HUES6 (cell line): ENCODE measurements at regions not wholly inside any gene's neighbourhood (a gene's known extent, or its start where the extent isn't known, plus 50 kb on each side); places are given as distances from the start of the nearest gene placed in this dataset.

Experiments
- H3K27ac ChIP-seq: 2 replicates; pipeline ENCODE4 v1.7.0; 2013; ENCODE audit warnings: low read depth, mild to moderate bottlenecking, low read length, inconsistent platforms
- H3K27me3 ChIP-seq: 2 replicates; pipeline ENCODE4 v1.6.1; 2013; ENCODE audit warnings: low read length; ENCODE audit not compliant: control insufficient read depth, insufficient read depth
- H3K36me3 ChIP-seq: 2 replicates; pipeline ENCODE4 v1.6.1; 2013; ENCODE audit warnings: low read length; ENCODE audit not compliant: control insufficient read depth, insufficient read depth
- H3K4me1 ChIP-seq: 2 replicates; pipeline ENCODE4 v1.6.1; 2013; ENCODE audit warnings: low read length; ENCODE audit not compliant: control insufficient read depth, insufficient read depth
- H3K4me3 ChIP-seq: 2 replicates; pipeline ENCODE4 v1.5.1; 2013; ENCODE audit warnings: low read depth, low read length
- H3K9ac ChIP-seq: one replicate; pipeline ENCODE4 v1.6.1; 2013; ENCODE audit warnings: mild to moderate bottlenecking, low read length
- H3K9me3 ChIP-seq: 2 replicates; pipeline ENCODE4 v1.6.1; 2013; ENCODE audit warnings: low read depth, low read length; ENCODE audit not compliant: control insufficient read depth, insufficient read depth

DNA sequence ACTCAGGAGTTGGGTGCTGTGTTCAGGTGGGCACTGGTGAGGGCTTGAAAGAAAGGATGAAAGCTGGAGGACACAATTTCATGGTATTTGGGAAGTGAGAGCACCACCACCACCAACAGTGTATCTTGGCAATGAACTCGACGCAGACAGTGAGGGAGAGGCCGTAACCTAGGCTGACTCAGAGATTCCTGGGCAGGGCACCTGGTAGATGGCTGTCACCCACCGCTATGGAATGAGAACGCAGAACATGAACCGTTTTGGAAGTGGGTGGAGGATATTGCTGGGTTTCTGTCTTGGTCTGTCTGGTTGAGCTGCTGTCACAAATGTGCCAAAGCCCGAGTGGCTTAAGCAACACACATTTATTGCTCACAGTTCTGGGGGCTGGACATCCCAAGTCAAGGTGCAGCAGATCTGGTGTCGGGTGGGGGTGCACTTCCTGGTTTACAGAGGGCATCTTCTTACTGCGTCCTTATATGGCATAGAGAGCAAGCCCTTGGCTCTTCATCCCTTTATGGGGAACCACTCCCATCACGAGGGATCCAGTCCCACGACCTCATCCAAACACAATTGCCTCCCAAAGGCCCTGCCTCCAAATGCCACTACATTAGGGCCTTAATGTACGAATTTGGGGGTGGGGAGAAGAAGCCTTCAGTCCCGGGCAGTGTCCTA, 246.3 kb downstream of the SIPA1L2 start:
- no peak overlapping the region for H3K4me3 ChIP-seq
- H3K9ac ChIP-seq, result no peak overlapping the region
- H3K27ac ChIP-seq, result no peak overlapping the region
- peaks cover 11% of the 10 kb centered on the region for H3K4me1 ChIP-seq
- H3K27me3 ChIP-seq, result no peaks in the 10 kb centered on the region
- no peaks in the 10 kb centered on the region for H3K36me3 ChIP-seq
- H3K9me3 ChIP-seq, result no peaks in the 10 kb centered on the region

DNA sequence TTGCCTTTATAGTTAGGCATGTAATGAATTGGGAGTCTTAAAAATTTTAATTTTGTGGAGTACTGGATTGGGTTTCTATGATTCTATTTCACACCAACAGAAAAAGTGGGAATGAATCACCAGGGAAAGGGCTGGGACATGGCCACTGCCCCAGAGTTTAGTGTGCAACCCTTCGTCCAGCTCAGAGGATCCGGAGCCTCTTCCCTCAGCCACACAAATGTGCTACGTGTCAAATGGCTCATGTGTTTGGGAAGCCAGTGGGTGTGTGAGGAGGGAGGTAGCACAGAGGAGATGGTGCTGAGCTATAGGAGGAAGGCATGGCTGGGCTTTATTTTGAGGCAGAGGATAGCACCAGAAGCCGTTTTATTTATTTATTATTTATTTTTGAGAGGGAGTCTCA, 247.3 kb downstream of the SIPA1L2 start:
- Histone ChIP-seq H3K27me3 (no peaks in the 10 kb centered on the region), H3K36me3 (no peaks in the 10 kb centered on the region), H3K27ac (no peak overlapping the region), H3K9ac (no peak overlapping the region), H3K9me3 (no peaks in the 10 kb centered on the region), H3K4me3 (no peak overlapping the region), H3K4me1 (peaks cover 15% of the 10 kb centered on the region)

DNA sequence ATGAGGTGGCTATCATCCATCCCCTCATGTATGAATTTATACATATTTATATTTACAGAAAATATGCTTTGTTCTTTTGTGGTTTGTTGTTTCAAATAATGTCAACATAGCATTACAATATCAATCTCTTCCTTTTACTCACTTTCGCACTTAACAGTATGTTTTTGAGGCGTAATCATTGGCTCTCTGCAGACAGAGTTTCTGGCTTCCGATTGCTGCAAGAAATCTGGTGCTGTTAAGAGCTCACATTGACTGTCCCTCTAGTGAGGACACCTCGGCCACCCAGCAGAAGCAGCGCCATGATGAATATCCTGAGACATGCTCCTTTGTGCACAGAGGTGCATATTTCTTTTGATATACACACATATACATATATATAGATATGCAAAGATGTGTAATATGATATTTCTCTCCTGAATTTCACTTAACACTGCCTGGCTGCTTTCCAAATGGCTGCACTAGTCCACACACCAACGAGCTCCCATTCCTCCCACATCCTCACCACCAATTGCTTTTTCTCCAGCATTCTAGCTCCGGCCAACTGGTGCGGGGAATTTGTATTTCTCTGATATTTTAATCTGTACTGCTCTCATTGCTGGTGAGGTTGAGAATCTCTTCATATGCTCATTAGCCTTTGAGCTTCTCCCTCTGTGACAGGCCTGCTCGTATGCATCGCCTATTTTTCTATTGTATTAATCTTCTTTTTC, 248.4 kb downstream of the SIPA1L2 start:
- no peak overlapping the region for H3K9ac ChIP-seq
- no peaks in the 10 kb centered on the region for H3K9me3 ChIP-seq
- no peak overlapping the region for H3K27ac ChIP-seq
- no peak overlapping the region for H3K4me3 ChIP-seq
- no peaks in the 10 kb centered on the region for H3K27me3 ChIP-seq
- peaks cover 18% of the 10 kb centered on the region for H3K4me1 ChIP-seq
- H3K36me3 ChIP-seq, result no peaks in the 10 kb centered on the region

DNA sequence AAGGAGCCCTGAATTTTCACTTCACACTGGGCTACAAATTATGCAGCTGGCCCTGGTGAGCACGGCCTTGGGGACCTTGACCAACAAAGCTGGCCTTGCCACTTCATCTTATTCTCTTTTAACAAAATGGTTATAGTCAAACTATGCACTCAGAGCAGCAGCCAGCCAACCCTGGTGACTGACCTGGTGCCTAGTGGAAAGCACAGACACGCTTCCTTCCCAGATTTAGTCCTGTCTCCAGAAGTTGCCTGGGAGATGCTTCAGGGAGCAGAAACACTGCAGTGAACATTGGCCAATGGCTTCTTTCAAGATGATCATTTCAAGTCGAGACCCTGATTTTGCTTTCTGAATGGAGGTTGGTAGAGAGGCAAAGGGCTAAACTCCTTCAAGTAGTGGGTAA, 249.3 kb downstream of the SIPA1L2 start:
- no peaks in the 10 kb centered on the region for H3K9me3 ChIP-seq
- H3K4me1 ChIP-seq, result peaks cover 18% of the 10 kb centered on the region
- H3K9ac ChIP-seq, result no peak overlapping the region
- H3K27ac ChIP-seq, result no peak overlapping the region
- H3K27me3 ChIP-seq, result no peaks in the 10 kb centered on the region
- H3K36me3 ChIP-seq, result no peaks in the 10 kb centered on the region
- no peak overlapping the region for H3K4me3 ChIP-seq

DNA sequence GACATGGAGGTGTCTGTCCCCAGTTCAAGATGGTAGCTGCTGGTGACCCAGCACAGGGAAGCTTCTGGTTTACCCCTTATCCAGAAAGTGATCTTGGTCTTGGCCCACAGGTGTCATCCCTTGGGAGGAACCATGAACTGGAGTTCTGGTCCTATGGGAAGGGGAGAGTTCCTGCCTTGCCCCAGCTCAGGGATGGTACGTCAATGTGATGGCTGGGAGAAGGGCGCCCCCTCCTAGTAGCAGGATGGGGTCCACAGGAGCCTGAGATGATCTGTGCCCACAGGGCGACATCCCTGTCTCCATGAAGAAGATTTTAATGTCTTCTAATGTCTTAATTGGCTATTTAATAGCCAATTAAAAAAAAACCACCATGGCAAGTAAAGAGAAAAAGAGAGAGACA, 249.8 kb downstream of the SIPA1L2 start:
- no peaks in the 10 kb centered on the region for H3K27me3 ChIP-seq
- H3K4me1 ChIP-seq, result peaks cover 18% of the 10 kb centered on the region
- no peak overlapping the region for H3K9ac ChIP-seq
- no peaks in the 10 kb centered on the region for H3K36me3 ChIP-seq
- no peak overlapping the region for H3K4me3 ChIP-seq
- H3K27ac ChIP-seq, result no peak overlapping the region
- no peaks in the 10 kb centered on the region for H3K9me3 ChIP-seq

DNA sequence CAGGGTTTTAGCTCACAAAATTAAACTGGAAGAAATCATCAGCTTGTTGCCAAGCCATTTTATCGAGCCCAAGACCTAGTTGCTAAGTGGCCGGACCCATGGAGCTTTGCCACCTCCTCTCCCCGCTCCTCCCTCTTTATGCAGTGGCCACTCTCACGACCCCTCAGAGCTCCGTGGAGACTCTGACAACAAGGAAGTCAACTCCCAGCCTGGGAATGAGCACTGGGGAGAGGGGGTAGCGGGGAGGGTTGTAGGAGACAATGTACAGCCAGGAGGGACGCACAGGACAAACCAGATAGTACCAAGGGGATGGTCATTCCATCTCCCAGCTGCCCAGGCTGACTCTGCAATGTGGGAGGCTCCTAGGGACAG, 250.9 kb downstream of the SIPA1L2 start:
- Histone ChIP-seq H3K4me1 (peaks cover 15% of the 10 kb centered on the region), H3K9ac (no peak overlapping the region), H3K27me3 (no peaks in the 10 kb centered on the region), H3K9me3 (no peaks in the 10 kb centered on the region), H3K4me3 (no peak overlapping the region), H3K36me3 (no peaks in the 10 kb centered on the region), H3K27ac (no peak overlapping the region)

DNA sequence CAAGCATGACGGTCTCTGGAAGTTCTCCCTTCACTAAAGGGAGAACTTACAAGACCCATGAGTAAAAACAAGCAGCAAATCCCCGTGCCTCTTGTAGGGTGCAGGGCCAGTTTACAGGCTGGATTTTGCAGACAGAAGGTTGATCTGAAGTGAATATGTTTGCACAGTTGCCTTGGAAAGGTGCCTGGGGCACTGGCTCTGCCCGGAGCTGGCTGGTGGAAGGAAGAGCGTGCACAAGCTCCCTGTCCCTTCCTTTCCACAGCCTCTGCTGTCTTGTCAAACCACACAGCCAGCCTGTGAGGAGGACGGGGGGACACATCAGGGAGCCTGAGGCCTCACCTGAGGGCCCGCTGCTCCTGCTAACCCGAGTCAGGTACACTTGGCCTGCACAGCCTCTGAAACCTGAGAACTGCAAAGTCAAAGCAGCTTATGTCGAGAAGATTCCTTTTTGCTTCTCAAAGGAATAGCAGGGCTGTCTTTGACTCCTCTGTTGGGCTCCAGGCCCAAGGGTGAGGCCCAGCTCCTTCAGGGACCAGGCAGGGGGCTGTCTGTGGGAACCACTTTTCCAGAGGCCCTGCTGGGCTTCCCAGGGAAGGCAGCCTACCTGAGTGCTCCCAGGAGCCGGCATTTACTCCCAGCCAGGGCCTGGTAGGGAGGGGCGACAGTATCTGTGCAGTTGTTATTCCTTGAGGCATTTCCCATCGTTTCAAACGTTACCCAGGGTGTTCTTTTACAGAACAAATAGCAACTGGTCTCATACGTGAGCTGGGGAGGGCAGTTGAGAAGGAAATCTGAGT, 251.5 kb downstream of the SIPA1L2 start:
- H3K4me1 ChIP-seq, result peaks cover 12% of the 10 kb centered on the region
- no peaks in the 10 kb centered on the region for H3K36me3 ChIP-seq
- H3K27me3 ChIP-seq, result no peaks in the 10 kb centered on the region
- H3K9me3 ChIP-seq, result no peaks in the 10 kb centered on the region
- no peak overlapping the region for H3K27ac ChIP-seq
- no peak overlapping the region for H3K9ac ChIP-seq
- H3K4me3 ChIP-seq, result no peak overlapping the region

DNA sequence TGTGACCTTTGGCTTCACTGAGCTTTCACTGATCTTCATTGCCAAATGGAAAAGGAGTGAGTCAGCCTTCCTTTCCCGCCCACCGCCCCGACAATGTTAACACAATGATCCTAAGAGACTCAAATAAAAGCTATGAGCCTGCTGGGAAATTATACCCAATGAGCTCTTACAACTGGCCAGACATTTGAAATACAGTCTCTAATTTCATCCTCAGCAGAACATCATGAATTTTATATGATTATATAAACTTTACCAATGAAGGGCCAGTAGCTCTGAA, 252.5 kb downstream of the SIPA1L2 start:
- no peak overlapping the region for H3K9ac ChIP-seq
- peaks cover 12% of the 10 kb centered on the region for H3K4me1 ChIP-seq
- no peaks in the 10 kb centered on the region for H3K36me3 ChIP-seq
- no peak overlapping the region for H3K4me3 ChIP-seq
- H3K9me3 ChIP-seq, result no peaks in the 10 kb centered on the region
- no peak overlapping the region for H3K27ac ChIP-seq
- no peaks in the 10 kb centered on the region for H3K27me3 ChIP-seq

DNA sequence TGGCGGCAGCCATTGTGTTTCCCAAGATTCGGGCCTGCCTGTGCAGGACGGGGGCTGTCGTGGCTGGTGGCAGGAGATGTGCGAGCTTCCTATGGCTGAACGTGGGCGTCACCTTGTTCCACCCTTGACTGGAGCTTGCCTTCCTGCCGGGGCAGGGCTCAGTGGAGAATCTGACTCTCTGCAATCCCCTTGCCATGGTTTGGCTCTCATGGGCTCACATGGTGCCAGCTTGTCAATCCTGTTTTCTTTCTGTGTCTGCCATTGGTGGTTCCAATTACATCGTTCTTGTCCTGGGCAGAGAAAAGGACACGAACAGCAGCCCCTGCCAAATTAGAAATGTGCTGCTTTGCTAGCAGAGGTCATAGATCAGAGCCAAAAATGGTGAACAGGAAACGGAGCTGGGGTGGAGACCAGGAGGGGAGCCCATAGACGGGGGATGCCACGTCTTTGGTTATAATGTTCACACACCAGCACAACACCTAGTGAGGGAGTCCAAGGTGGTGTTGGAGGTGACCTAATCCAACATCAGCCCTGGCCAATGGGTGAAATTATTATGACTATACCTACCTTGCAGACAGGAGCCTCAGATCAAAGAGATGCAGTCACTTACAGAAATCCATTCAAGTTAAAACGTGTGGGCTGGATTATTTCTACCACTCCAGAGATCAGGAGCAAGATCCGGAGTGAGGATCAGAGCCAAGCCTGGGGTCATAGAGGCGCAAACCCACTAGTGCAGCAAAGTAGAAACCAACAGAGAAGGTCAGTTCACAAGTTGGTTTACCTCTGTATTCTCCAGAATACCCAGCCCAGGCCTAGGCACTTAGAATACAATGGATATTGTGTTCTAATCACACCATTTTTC, 253.1 kb downstream of the SIPA1L2 start:
- Histone ChIP-seq H3K4me1 (peaks cover 12% of the 10 kb centered on the region), H3K27ac (no peak overlapping the region), H3K9ac (no peak overlapping the region)

DNA sequence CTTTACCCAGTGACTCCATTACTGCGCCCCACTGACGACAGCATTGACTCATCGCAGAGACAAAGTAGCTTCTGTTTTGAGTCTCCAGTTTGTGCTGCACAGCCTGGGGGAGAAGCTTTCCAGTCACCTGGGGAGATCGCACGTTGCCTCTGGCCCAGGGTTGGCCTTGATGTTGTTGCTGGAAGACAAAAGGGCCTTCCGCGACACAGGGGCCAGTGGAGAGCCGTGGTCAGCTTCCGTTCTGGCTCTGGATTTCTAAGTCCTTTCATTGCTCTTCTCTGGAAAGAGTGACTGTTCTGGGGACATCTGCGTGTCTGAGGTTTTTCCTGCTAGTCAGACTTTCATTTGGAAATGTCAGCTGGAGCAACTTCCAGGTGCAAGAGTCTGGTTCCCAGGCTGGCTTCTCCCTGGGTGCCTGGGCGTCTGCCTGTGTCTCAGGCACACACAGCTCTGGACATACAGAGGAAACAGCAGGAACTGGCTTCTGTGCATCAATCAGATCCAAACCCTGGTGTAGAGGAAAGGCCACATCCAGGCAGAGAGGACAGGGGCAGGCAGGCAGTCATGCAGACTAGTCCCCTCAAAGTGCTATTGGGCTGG, 257.0 kb downstream of the SIPA1L2 start:
- Histone ChIP-seq H3K9me3 (no peaks in the 10 kb centered on the region), H3K4me3 (no peak overlapping the region), H3K27ac (no peak overlapping the region), H3K4me1 (0 out of 2 replicates have a peak, but pooled peaks cover 2% of the 10 kb centered on the region), H3K27me3 (no peaks in the 10 kb centered on the region), H3K36me3 (no peaks in the 10 kb centered on the region), H3K9ac (no peak overlapping the region)

More for the DNA sequence above, 253.1 kb downstream of the SIPA1L2 start:
- Histone ChIP-seq H3K4me3 (no peak overlapping the region), H3K9me3 (no peaks in the 10 kb centered on the region), H3K36me3 (no peaks in the 10 kb centered on the region), H3K27me3 (no peaks in the 10 kb centered on the region)
